ENCODE measurements at regions not wholly inside any gene's neighbourhood (a gene's known extent, or its start where the extent isn't known, plus 50 kb on each side); places are given as distances from the start of the nearest gene placed in this dataset.

DNA sequence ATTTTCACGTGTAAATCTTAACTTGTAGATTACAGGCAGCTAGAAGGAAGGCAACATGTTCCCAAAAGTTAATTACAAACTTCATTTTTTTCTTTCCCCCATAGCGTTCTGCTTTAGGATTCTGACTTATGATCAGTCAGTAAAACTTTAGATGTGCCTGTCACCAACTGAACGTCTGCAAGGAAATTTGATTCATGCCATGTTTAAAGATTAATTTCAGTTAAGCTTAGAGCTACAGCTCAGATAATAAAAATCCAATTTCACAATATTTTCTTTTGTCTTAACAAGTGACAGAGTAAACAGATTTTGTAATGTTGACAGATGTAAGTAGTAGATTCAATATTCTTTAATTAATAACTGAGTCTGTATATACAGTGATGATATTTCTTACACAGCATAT, 253.1 kb downstream of the NFKBIZ start:
- TF ChIP-seq BHLHE40 (IDR thresholded peaks at IDR 0.05; ENCODE audit: borderline replicate concordance) (no peak), TARDBP (IDR thresholded peaks at IDR 0.05) (no peak), ZNF384 (IDR thresholded peaks at IDR 0.05) (no peak), LEF1 (IDR thresholded peaks at IDR 0.05; ENCODE audit: borderline replicate concordance) (no peak), FOXM1 (IDR thresholded peaks at IDR 0.05; ENCODE audit: borderline replicate concordance) (no peak)

All from HEK293T (cell line).